Colonic mucosa (tissue), 4 donors: ENCODE measurements at regions not wholly inside any gene's neighbourhood (a gene's known extent, or its start where the extent isn't known, plus 50 kb on each side); places are given as distances from the start of the nearest gene placed in this dataset.

Source experiments
- DNase-seq: peaks from one replicate; pipeline ENCODE4 v3.0.0-alpha.2; 2020
- H3K27ac ChIP-seq: fragments of 200-600 bp; one replicate; pipeline ENCODE4 v1.8.0; 2021
- H3K27me3 ChIP-seq: fragments of 200-600 bp; one replicate; pipeline ENCODE4 v1.8.0; 2021
- H3K36me3 ChIP-seq: fragments of 200-600 bp; one replicate; pipeline ENCODE4 v1.8.0; 2021
- H3K4me1 ChIP-seq: fragments of 200-600 bp; one replicate; pipeline ENCODE4 v1.8.0; 2021; ENCODE audit warnings: mild to moderate bottlenecking
- H3K4me3 ChIP-seq: fragments of 200-600 bp; one replicate; pipeline ENCODE4 v1.8.0; 2021
- H3K9ac ChIP-seq, 2 donors: one replicate each; pipeline ENCODE4 v1.7.0; 2013; ENCODE audit warnings: control low read depth in 2 of 2, low read depth in 2 of 2, low read length in 2 of 2
- H3K9me3 ChIP-seq: fragments of 200-600 bp; one replicate; pipeline ENCODE4 v1.8.0; 2021
- intact Hi-C: fragments of 100-400 bp; cut with DNase I; formaldehyde crosslinking; loops from one replicate; pipeline ENCODE4 v1.14.1; 2022
- TF ChIP-seq, protein P1 (sequence below): fragments of 200-600 bp; IDR thresholded peaks from one replicate; pipeline ENCODE4 v1.8.0; 2022; ENCODE audit warnings: antibody characterized with exemption, mild to moderate bottlenecking
- donor health status: healthy.
- donor health status: DM: no; HTN: no; CAD: no.
- donor health status: DM: no; HTN: no; CAD: no.

DNA sequence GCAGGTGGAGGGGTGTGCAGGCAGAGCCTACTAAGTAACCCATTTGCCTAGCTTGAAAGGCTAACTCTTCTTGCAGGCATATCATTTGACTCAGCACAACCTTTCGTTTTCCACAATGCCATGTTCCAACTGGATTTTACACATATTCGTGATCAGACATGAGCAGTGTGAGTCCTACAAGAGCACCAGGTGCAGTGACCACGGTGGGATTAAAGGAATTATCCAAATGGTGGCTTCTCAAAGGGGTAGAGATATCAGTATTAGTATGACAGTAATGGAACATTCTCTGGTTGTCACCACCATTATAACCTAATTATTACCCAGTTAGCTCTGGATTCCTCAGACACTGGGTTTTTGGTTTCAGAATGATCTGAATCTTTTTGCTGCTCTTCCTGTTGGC lies 323.5 kb downstream of the LMO4 start:
- Histone ChIP-seq H3K36me3 (no peaks in the 10 kb centered on the region), H3K27ac (no peak overlapping the region), H3K9ac (no peak overlapping the region), H3K27me3 (no peaks in the 10 kb centered on the region), H3K4me3 (no peak overlapping the region), H3K9me3 (no peaks in the 10 kb centered on the region), H3K4me1 (no peaks in the 10 kb centered on the region)
- TF ChIP-seq, protein P1, sequence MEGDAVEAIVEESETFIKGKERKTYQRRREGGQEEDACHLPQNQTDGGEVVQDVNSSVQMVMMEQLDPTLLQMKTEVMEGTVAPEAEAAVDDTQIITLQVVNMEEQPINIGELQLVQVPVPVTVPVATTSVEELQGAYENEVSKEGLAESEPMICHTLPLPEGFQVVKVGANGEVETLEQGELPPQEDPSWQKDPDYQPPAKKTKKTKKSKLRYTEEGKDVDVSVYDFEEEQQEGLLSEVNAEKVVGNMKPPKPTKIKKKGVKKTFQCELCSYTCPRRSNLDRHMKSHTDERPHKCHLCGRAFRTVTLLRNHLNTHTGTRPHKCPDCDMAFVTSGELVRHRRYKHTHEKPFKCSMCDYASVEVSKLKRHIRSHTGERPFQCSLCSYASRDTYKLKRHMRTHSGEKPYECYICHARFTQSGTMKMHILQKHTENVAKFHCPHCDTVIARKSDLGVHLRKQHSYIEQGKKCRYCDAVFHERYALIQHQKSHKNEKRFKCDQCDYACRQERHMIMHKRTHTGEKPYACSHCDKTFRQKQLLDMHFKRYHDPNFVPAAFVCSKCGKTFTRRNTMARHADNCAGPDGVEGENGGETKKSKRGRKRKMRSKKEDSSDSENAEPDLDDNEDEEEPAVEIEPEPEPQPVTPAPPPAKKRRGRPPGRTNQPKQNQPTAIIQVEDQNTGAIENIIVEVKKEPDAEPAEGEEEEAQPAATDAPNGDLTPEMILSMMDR, result no peak
- intact Hi-C loops, result no loop called here
- DNase-seq, result no peak

DNA sequence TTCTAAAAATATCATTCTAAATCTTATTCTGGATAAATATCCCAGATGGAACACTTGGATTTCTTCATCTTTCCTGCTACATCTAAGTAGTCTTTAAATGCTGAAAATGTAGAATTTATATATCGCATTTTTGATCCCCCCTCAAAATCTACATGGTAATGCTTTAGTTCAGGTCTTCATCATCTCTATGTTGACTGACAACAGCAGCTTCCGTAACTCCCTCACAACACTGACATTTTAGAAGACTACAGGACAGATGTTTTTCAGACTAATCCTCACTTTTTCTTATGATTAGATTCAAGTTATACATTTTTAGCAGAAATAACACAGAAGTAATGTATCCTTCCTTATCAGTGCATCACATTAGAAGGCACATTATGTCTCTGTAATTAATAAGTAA lies 336.5 kb downstream of the LMO4 start:
- intact Hi-C loops, result no loop called here
- no peaks in the 10 kb centered on the region for H3K36me3 ChIP-seq

DNA sequence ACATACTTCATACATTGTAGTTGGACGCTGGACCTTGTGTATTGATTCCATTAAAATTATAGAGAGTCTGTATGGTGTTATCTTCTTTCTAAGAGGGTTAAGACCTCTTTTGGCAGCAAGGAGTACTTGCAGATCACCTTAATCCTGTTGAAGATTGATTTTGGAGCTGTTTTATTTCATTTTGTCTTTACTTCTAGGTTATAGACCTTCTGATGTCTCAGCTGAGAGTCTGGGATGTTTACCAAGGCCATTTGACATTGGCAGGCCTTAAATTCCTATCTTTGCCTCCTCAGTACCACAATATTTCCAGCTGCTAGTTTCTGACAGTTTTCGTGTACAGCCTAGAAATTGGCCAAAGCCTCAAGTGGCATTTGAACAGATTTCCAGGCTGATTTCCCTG lies 338.0 kb downstream of the LMO4 start:
- intact Hi-C loops, result no loop called here
- H3K27me3 ChIP-seq, result no peaks in the 10 kb centered on the region
- H3K4me1 ChIP-seq, result no peaks in the 10 kb centered on the region
- H3K9ac ChIP-seq, result no peak overlapping the region
- H3K27ac ChIP-seq, result no peak overlapping the region
- H3K9me3 ChIP-seq, result no peaks in the 10 kb centered on the region
- H3K4me3 ChIP-seq, result no peak overlapping the region
- TF ChIP-seq, protein P1, result no peak
- DNase-seq, result no peak
- no peaks in the 10 kb centered on the region for H3K36me3 ChIP-seq

More for the DNA sequence above, 336.5 kb downstream of the LMO4 start:
- Histone ChIP-seq H3K9ac (no peak overlapping the region), H3K27ac (no peak overlapping the region), H3K4me1 (no peaks in the 10 kb centered on the region), H3K4me3 (no peak overlapping the region), H3K27me3 (no peaks in the 10 kb centered on the region), H3K9me3 (no peaks in the 10 kb centered on the region)
- TF ChIP-seq, protein P1, result no peak
- DNase-seq, result no peak

DNA sequence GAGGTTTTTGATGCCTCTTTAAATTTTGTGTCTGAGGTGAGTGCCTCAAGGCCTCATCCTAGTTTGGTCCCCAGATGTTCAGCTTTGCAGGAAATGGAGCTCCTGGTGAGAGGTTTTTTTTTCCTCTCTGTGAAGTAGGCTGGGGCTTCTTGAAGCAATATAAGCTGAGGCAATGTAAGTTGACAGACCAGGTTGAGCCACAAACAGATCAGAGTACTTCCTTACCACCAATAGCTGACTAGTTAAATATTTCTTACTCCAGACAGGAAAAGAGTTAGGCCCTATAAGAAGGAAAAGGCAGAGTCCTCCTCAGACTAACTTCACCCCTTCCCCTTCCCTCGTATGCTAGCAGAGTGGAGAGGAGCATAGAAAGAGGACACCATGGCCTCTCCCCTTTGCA lies 341.0 kb downstream of the LMO4 start:
- TF ChIP-seq, protein P1, result no peak
- no peak overlapping the region for H3K27ac ChIP-seq
- H3K36me3 ChIP-seq, result no peaks in the 10 kb centered on the region
- H3K4me3 ChIP-seq, result no peak overlapping the region
- H3K9me3 ChIP-seq, result no peaks in the 10 kb centered on the region
- no peak overlapping the region for H3K9ac ChIP-seq
- intact Hi-C loops, result no loop called here
- no peaks in the 10 kb centered on the region for H3K4me1 ChIP-seq
- no peak for DNase-seq
- no peaks in the 10 kb centered on the region for H3K27me3 ChIP-seq

DNA sequence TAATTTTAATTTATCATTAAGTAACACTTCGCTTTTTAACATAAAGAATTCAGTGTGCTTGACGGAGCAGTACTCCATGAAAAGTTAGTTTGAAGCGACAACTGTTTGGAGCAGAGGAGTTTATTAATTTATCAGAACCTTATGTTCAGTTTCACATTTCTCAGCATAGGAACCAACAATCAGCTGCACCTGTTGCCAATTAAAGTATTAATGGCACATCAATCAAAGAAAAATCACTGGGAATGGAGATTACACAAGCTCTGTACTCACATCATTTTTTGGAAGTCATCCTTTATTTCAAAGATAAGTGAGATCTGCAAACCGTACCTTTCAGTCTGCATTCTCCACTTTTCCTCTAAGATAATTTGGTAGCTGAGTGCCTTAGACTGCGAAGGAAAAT lies 344.6 kb downstream of the LMO4 start:
- no peaks in the 10 kb centered on the region for H3K9me3 ChIP-seq
- H3K4me3 ChIP-seq, result no peak overlapping the region
- TF ChIP-seq, protein P1, result no peak
- no peak overlapping the region for H3K9ac ChIP-seq
- intact Hi-C loops, result no loop called here
- no peaks in the 10 kb centered on the region for H3K4me1 ChIP-seq
- no peaks in the 10 kb centered on the region for H3K27me3 ChIP-seq
- H3K36me3 ChIP-seq, result no peaks in the 10 kb centered on the region
- no peak for DNase-seq
- H3K27ac ChIP-seq, result no peak overlapping the region

DNA sequence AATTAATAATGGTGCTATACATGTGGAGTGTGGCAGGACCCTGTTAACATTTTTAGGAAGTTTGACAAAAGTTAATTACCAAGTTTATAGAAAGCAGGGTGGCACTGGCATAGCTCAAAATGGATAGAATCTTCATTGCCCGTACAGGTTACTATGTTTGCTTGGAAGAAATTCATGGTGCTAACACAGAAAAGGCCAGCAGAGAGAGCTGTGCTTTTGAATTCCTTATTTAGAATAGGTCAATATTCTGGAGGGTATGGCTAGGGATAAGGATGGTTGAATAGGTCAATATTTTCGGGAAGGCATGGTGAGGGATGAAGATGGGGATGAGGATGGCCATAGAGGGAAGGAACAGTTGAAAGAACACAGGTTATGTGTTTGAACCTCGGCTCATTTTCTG lies 345.1 kb downstream of the LMO4 start:
- TF ChIP-seq, protein P1, result no peak
- no peak for DNase-seq
- Histone ChIP-seq H3K9me3 (no peaks in the 10 kb centered on the region), H3K27ac (no peak overlapping the region), H3K4me1 (no peaks in the 10 kb centered on the region), H3K36me3 (no peaks in the 10 kb centered on the region), H3K27me3 (no peaks in the 10 kb centered on the region), H3K4me3 (no peak overlapping the region), H3K9ac (no peak overlapping the region)
- intact Hi-C loops, result no loop called here
